Activated B cell treated with CpG ODN at 0.5 μM for 24 hours (primary cell): ENCODE measurements at regions not wholly inside any gene's neighbourhood (a gene's known extent, or its start where the extent isn't known, plus 50 kb on each side); places are given as distances from the start of the nearest gene placed in this dataset.

Experiments used
- ATAC-seq: fragments of 200-7000 bp; cut with Tn5 transposase; one replicate; pipeline ENCODE4 v1.10.0; 2021; ENCODE audit warnings: low read depth, mild to moderate bottlenecking, moderate library complexity
- CTCF ChIA-PET: fragments of 350-600 bp; sonication (Branson Sonifier 250); formaldehyde crosslinking; loops from one replicate; lab custom pipeline; 2021; ENCODE audit warnings: antibody characterized with exemption; lab: Charles Lee
- POLR2A ChIA-PET: fragments of 350-600 bp; sonication (Branson Sonifier 250); formaldehyde crosslinking; loops from one replicate; lab custom pipeline; 2021; ENCODE audit warnings: antibody characterized with exemption; lab: Charles Lee
- DNase-seq: peaks from one replicate; pipeline ENCODE4 v3.0.0; 2022
- H3K27ac Mint-ChIP-seq: one replicate; pipeline ENCODE4 v1.8.0; 2020; ENCODE audit warnings: mixed read lengths
- H3K27me3 Mint-ChIP-seq: one replicate; pipeline ENCODE4 v1.8.0; 2021; ENCODE audit warnings: mixed read lengths
- H3K36me3 Mint-ChIP-seq: one replicate; pipeline ENCODE4 v1.8.0; 2021; ENCODE audit warnings: low read depth, mixed read lengths
- H3K4me1 Mint-ChIP-seq: one replicate; pipeline ENCODE4 v1.8.0; 2021; ENCODE audit warnings: mixed read lengths
- H3K4me3 Mint-ChIP-seq: one replicate; pipeline ENCODE4 v1.8.0; 2020; ENCODE audit warnings: mild to moderate bottlenecking, mixed read lengths
- H3K9me3 Mint-ChIP-seq: one replicate; pipeline ENCODE4 v1.8.0; 2020; ENCODE audit warnings: mixed read lengths
- intact Hi-C: fragments of 100-400 bp; cut with micrococcal nuclease; formaldehyde crosslinking; loops from one replicate; pipeline ENCODE4 v1.15.1; 2024
- TF ChIP-seq, protein P1 (sequence below): fragments of 200-600 bp; IDR thresholded peaks from one replicate; pipeline ENCODE4 v1.8.0; 2022; ENCODE audit warnings: antibody characterized with exemption, mild to moderate bottlenecking

- H3K36me3 Mint-ChIP-seq = no peaks in the 10 kb centered on the region
- H3K4me3 Mint-ChIP-seq = no peak overlapping the region
- DNase-seq (no peak), ATAC-seq (no peak)
- H3K4me1 Mint-ChIP-seq = no peaks in the 10 kb centered on the region
- H3K27ac Mint-ChIP-seq = no peak overlapping the region
- peaks cover 8% of the 10 kb centered on the region for H3K27me3 Mint-ChIP-seq
- CTCF ChIA-PET = no interaction called here
- POLR2A ChIA-PET = no interaction called here
- H3K9me3 Mint-ChIP-seq = peaks cover 2% of the 10 kb centered on the region
- TF ChIP-seq, protein P1, sequence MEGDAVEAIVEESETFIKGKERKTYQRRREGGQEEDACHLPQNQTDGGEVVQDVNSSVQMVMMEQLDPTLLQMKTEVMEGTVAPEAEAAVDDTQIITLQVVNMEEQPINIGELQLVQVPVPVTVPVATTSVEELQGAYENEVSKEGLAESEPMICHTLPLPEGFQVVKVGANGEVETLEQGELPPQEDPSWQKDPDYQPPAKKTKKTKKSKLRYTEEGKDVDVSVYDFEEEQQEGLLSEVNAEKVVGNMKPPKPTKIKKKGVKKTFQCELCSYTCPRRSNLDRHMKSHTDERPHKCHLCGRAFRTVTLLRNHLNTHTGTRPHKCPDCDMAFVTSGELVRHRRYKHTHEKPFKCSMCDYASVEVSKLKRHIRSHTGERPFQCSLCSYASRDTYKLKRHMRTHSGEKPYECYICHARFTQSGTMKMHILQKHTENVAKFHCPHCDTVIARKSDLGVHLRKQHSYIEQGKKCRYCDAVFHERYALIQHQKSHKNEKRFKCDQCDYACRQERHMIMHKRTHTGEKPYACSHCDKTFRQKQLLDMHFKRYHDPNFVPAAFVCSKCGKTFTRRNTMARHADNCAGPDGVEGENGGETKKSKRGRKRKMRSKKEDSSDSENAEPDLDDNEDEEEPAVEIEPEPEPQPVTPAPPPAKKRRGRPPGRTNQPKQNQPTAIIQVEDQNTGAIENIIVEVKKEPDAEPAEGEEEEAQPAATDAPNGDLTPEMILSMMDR = no peak
- intact Hi-C loops = no loop called here
These were observed 263.0 kb downstream of the ETAA1 start for GRCh38 chr2:67660015-67660602.

DNA sequence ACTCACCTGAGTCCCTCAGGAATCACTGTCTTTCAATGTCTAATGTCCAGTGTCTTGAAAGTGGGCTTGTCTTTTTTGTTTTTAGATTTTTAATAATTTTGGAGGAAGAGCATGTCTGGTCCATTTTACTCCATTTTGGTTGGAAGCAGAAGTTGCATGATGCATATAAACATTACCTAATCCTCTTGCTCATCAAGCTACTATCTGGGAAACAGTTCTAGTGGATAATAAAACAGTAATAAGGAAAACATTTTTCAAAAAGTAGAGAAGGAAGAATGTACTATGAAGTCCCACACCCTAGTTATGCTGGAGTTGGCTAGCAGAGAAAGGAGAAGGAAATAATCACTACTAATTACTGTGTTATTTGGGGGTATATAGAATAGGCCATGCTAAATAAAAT is 263.7 kb downstream of the ETAA1 start:
- TF ChIP-seq, protein P1 = no peak
- ATAC-seq = no peak
- CTCF ChIA-PET = no interaction called here
- H3K36me3 Mint-ChIP-seq = no peaks in the 10 kb centered on the region
- H3K4me3 Mint-ChIP-seq = no peak overlapping the region
- DNase-seq = no peak
- no peak overlapping the region for H3K27ac Mint-ChIP-seq
- H3K9me3 Mint-ChIP-seq = peaks cover 2% of the 10 kb centered on the region
- H3K27me3 Mint-ChIP-seq = peaks cover 8% of the 10 kb centered on the region
- H3K4me1 Mint-ChIP-seq = no peaks in the 10 kb centered on the region
- intact Hi-C loops = no loop called here
- POLR2A ChIA-PET = no interaction called here

- ChIA-PET CTCF (no interaction called here), POLR2A (no interaction called here)
- Mint-ChIP-seq H3K9me3 (peaks cover 2% of the 10 kb centered on the region), H3K27me3 (peaks cover 11% of the 10 kb centered on the region), H3K36me3 (no peaks in the 10 kb centered on the region), H3K27ac (no peak overlapping the region), H3K4me1 (no peaks in the 10 kb centered on the region), H3K4me3 (no peak overlapping the region)
- intact Hi-C loops = no loop called here
- ATAC-seq (no peak), DNase-seq (no peak)
- TF ChIP-seq, protein P1 = no peak
These were observed 265.1 kb downstream of the ETAA1 start for GRCh38 chr2:67662222-67662621.

DNA sequence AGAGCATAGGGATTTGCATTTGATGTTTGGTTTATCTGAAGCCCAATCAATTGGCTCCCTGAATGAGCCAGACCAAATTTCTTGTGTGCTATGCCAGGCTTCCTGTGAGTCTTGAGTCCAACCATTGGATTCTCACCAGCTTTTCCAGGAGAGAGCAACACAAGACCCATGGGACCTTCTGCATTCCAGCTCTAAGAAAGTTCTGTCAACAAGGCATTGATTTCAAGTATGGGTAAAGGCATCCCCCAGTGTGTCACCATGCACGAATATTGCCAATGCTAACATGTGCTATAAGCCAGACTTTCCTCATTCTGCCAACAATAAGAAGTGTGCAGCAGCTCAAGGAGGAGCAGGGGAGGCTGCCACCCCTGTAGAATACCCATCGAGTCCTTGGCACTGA is 266.6 kb downstream of the ETAA1 start:
- POLR2A ChIA-PET = no interaction called here
- peaks cover 17% of the 10 kb centered on the region for H3K27me3 Mint-ChIP-seq
- DNase-seq (no peak), ATAC-seq (no peak)
- peaks cover 2% of the 10 kb centered on the region for H3K9me3 Mint-ChIP-seq
- TF ChIP-seq, protein P1 = no peak
- H3K36me3 Mint-ChIP-seq = no peaks in the 10 kb centered on the region
- intact Hi-C loops = no loop called here
- no peak overlapping the region for H3K4me3 Mint-ChIP-seq
- no peaks in the 10 kb centered on the region for H3K4me1 Mint-ChIP-seq
- CTCF ChIA-PET = no interaction called here
- H3K27ac Mint-ChIP-seq = no peak overlapping the region

GRCh38 chr2:67666386-67667053 is 269.4 kb downstream of the ETAA1 start:
- no peaks in the 10 kb centered on the region for H3K9me3 Mint-ChIP-seq
- no peak overlapping the region for H3K4me3 Mint-ChIP-seq
- ChIA-PET POLR2A (no interaction called here), CTCF (no interaction called here)
- no peak overlapping the region for H3K27ac Mint-ChIP-seq
- TF ChIP-seq, protein P1 = no peak
- H3K27me3 Mint-ChIP-seq = peaks cover 13% of the 10 kb centered on the region
- no peak for DNase-seq
- intact Hi-C loops = no loop called here
- no peak for ATAC-seq
- H3K4me1 Mint-ChIP-seq = no peaks in the 10 kb centered on the region
- H3K36me3 Mint-ChIP-seq = no peaks in the 10 kb centered on the region
